A549 (cell line): ENCODE measurements at regions not wholly inside any gene's neighbourhood (a gene's known extent, or its start where the extent isn't known, plus 50 kb on each side); places are given as distances from the start of the nearest gene placed in this dataset.

ENCODE experiments used
- ATAC-seq, 2 experiments: fragments of 200-7000 bp in 1 of 2; fragments of >200 bp in 1 of 2; cut with Nextera tagmentation in 1 of 2; cut with Tn5 transposase in 1 of 2; 3 replicates each; pipeline versions ENCODE4 v1.8.0 to v1.9.1; 2018 to 2020; ENCODE audit warnings: mild to moderate bottlenecking in 1 of 2, moderate library complexity in 1 of 2
- CTCF ChIA-PET: fragments of 300-600 bp; sonication (Branson Sonifier 250); formaldehyde crosslinking; extraction: SDS; loops from one replicate; lab custom pipeline; 2021; ENCODE audit warnings: antibody characterized with exemption, inconsistent platforms; lab: Yijun Ruan, JAX
- POLR2A ChIA-PET: fragments of 350-600 bp; formaldehyde crosslinking; extraction: SDS; loops from one replicate; lab custom pipeline; 2021; ENCODE audit warnings: antibody characterized with exemption, inconsistent platforms; lab: Yijun Ruan, JAX
- DNase-seq, 2 experiments: peaks; one replicate each; pipeline versions ENCODE4 v3.0.0 to v3.0.0-alpha.2; 2011 to 2016; ENCODE audit warnings: low read depth in 1 of 2, low spot score in 1 of 2
- FAIRE-seq: peaks from 2 replicates; lab custom pipeline; 2011; peaks lifted over from hg19 to GRCh38; lab: Jason Lieb, UNC
- H3K27ac ChIP-seq, 2 experiments: fragments of >200 bp; sonication (Bioruptor Twin); formaldehyde crosslinking; 3 replicates each; pipeline ENCODE4 v1.5.1; 2016 to 2017
- H3K4me1 ChIP-seq: fragments of >200 bp; sonication (Bioruptor Twin); formaldehyde crosslinking; 3 replicates; pipeline ENCODE4 v1.6.1; 2016
- H3K4me2 ChIP-seq: fragments of >200 bp; sonication (Bioruptor Twin); formaldehyde crosslinking; 3 replicates; pipeline ENCODE4 v1.6.1; 2016
- H3K4me3 ChIP-seq: fragments of >200 bp; sonication (Bioruptor Twin); formaldehyde crosslinking; 3 replicates; pipeline ENCODE4 v1.5.1; 2016
- H3K9me3 ChIP-seq: fragments of >200 bp; sonication (Bioruptor Twin); formaldehyde crosslinking; 3 replicates; pipeline ENCODE4 v1.6.1; 2016
- CEBPB ChIP-seq, 2 experiments: fragments of >200 bp in 1 of 2; sonication (Bioruptor Twin) in 1 of 2; formaldehyde crosslinking in 1 of 2; IDR thresholded peaks; 2 replicates each; pipeline ENCODE4 v1.6.1; 2012 to 2016
- EP300 ChIP-seq, 2 experiments: fragments of >200 bp; sonication (Bioruptor Twin); formaldehyde crosslinking; IDR thresholded peaks; 2 replicates in 1 of 2; 3 replicates in 1 of 2; pipeline ENCODE4 v1.6.1; 2016 to 2017
- ESRRA ChIP-seq: fragments of 150-350 bp; IDR thresholded peaks from 2 replicates; pipeline ENCODE4 v1.6.1; 2014; ENCODE audit warnings: mild to moderate bottlenecking, low read length, borderline replicate concordance
- FOSB ChIP-seq: fragments of 250-450 bp; sonication (Bioruptor Pico); IDR thresholded peaks from 2 replicates; pipeline ENCODE4 v1.5.0; 2020; ENCODE audit warnings: mild to moderate bottlenecking, moderate library complexity
- FOSL2 ChIP-seq, 2 experiments: fragments of 450-650 bp in 1 of 2; fragments of >200 bp in 1 of 2; sonication (Bioruptor Twin) in 1 of 2; formaldehyde crosslinking; IDR thresholded peaks; 2 replicates each; pipeline versions ENCODE4 v1.5.0 to v1.6.1; 2016 to 2020; ENCODE audit warnings: mild to moderate bottlenecking in 1 of 2, moderate library complexity in 1 of 2
- FOXS1 ChIP-seq: fragments of 250-450 bp; sonication (Bioruptor Pico); IDR thresholded peaks from 2 replicates; pipeline ENCODE4 v1.5.0; 2020; ENCODE audit warnings: mild to moderate bottlenecking, moderate library complexity
- HOXA7 ChIP-seq: fragments of 250-450 bp; sonication (Bioruptor Pico); IDR thresholded peaks from 2 replicates; pipeline ENCODE4 v1.5.0; 2020; ENCODE audit warnings: mild to moderate bottlenecking, moderate library complexity
- HOXB13 ChIP-seq: fragments of 250-450 bp; sonication (Bioruptor Pico); IDR thresholded peaks from 2 replicates; pipeline ENCODE4 v1.5.0; 2020; ENCODE audit warnings: low read depth, mild to moderate bottlenecking, moderate library complexity
- HOXB5 ChIP-seq: fragments of 250-450 bp; sonication (Bioruptor Pico); IDR thresholded peaks from 2 replicates; pipeline ENCODE4 v1.5.0; 2020; ENCODE audit warnings: mild to moderate bottlenecking, moderate library complexity
- JUN ChIP-seq, 2 experiments: fragments of >200 bp; sonication (Bioruptor Twin); formaldehyde crosslinking; IDR thresholded peaks; 2 replicates in 1 of 2; 3 replicates in 1 of 2; pipeline ENCODE4 v1.6.1; 2016 to 2017
- JUNB ChIP-seq: fragments of >200 bp; sonication (Bioruptor Twin); formaldehyde crosslinking; IDR thresholded peaks from 2 replicates; pipeline ENCODE4 v1.6.1; 2016
- KDM1A ChIP-seq: fragments of 200-600 bp; sonication (generic); IDR thresholded peaks from 2 replicates; pipeline ENCODE4 v1.6.1; 2016; ENCODE audit warnings: low read depth, mild to moderate bottlenecking
- MAFK ChIP-seq: fragments of 450-650 bp; IDR thresholded peaks from 2 replicates; pipeline ENCODE4 v1.6.1; 2014; ENCODE audit not compliant: partially characterized antibody
- NFE2L2 ChIP-seq: fragments of 150-350 bp; conservative IDR thresholded peaks from 2 replicates; pipeline ENCODE4 v1.6.1; 2014; ENCODE audit warnings: low read length
- NR3C1 ChIP-seq: fragments of >200 bp; sonication (Bioruptor Twin); formaldehyde crosslinking; IDR thresholded peaks from 3 replicates; pipeline ENCODE4 v1.6.1; 2017
- RARB ChIP-seq: fragments of 250-450 bp; sonication (Bioruptor Pico); IDR thresholded peaks from 2 replicates; pipeline ENCODE4 v1.8.0; 2021; ENCODE audit warnings: mild to moderate bottlenecking, moderate library complexity
- ZC3H11A ChIP-seq: fragments of 450-650 bp; IDR thresholded peaks from 2 replicates; pipeline ENCODE4 v1.6.1; 2014; ENCODE audit warnings: antibody characterized with exemption, mild to moderate bottlenecking
- ZFP36 ChIP-seq: fragments of 450-650 bp; IDR thresholded peaks from 2 replicates; pipeline ENCODE4 v1.6.1; 2014; ENCODE audit warnings: borderline replicate concordance; ENCODE audit not compliant: partially characterized antibody
- ZNF302 ChIP-seq: fragments of 250-450 bp; sonication (Bioruptor Pico); IDR thresholded peaks from 2 replicates; pipeline ENCODE4 v1.9.0; 2021; ENCODE audit warnings: inconsistent platforms, mild to moderate bottlenecking, moderate library complexity
- WGBS: methylation state at CpG from one replicate; pipeline ENCODE4 v1.1.6; 2017; ENCODE audit errors: missing lambda C conversion rate; 5-methylcytosine and 5-hydroxymethylcytosine counted together
- TF ChIP-seq, protein P1 (sequence below): fragments of >200 bp; sonication (Bioruptor Twin); formaldehyde crosslinking; IDR thresholded peaks from 2 replicates; pipeline ENCODE4 v1.6.1; 2016
- TF ChIP-seq, protein P2 (sequence below): IDR thresholded peaks from 2 replicates; pipeline ENCODE4 v1.6.1; 2012
- TF ChIP-seq, protein P3 (sequence below): fragments of 250-450 bp; sonication (Bioruptor Pico); IDR thresholded peaks from 2 replicates; pipeline ENCODE4 v1.5.0; 2020; ENCODE audit warnings: low read depth, mild to moderate bottlenecking, moderate library complexity
- TF ChIP-seq, protein P4 (sequence below): fragments of >200 bp; sonication (Bioruptor Twin); formaldehyde crosslinking; IDR thresholded peaks from 3 replicates; pipeline ENCODE4 v1.6.1; 2016
- TF ChIP-seq, protein P5 (sequence below): IDR thresholded peaks from 2 replicates; pipeline ENCODE4 v1.6.1; 2012; ENCODE audit warnings: low read depth, borderline replicate concordance
- TF ChIP-seq, protein P6 (sequence below): IDR thresholded peaks from 2 replicates; pipeline ENCODE4 v1.6.1; 2012
- TF ChIP-seq, protein P7 (sequence below): fragments of 250-450 bp; sonication (Bioruptor Pico); IDR thresholded peaks from 2 replicates; pipeline ENCODE4 v1.5.0; 2021; ENCODE audit warnings: mild to moderate bottlenecking, moderate library complexity, borderline replicate concordance

DNA sequence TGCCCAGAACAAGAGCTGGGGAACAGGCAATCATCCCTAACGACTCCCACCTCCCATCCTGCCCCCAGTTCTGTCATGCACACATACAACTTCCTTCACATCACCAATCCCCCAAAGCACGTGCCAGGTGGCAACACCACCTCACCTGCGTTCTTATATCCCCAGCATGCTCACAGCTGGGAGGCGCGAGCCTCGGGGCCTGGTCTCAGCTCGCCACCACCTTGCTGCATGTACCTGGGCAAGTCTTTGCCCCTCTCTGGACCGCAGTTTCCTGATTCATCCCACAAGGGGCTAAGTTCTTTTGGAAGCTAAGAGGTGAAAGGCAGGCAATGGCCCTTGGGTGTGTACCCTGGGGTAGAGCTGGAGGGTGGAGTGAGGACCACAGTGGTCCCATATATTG is 119.2 kb upstream of the PJA1 start:
- 83% methylated on average over 8 of the region's 8 CpGs for WGBS
- POLR2A ChIA-PET = interaction anchor here (1.2 kb wide), 1 partner anchor 456 kb away, joined by 3 read pairs; the partner anchor contains the start of gene EFNB1
- TF ChIP-seq EP300 (IDR thresholded peaks at IDR 0.05) (no peak), ZNF302 (no peak), RARB (CRISPR knock-in tag) (no peak), ESRRA (no peak), FOSL2 (IDR thresholded peaks at IDR 0.05) (no peak), FOSL2 (CRISPR knock-in tag; IDR thresholded peaks at IDR 0.05) (no peak), JUNB (no peak)
- TF ChIP-seq, protein P1, sequence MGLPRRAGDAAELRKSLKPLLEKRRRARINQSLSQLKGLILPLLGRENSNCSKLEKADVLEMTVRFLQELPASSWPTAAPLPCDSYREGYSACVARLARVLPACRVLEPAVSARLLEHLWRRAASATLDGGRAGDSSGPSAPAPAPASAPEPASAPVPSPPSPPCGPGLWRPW = no peak
- TF ChIP-seq, protein P2, sequence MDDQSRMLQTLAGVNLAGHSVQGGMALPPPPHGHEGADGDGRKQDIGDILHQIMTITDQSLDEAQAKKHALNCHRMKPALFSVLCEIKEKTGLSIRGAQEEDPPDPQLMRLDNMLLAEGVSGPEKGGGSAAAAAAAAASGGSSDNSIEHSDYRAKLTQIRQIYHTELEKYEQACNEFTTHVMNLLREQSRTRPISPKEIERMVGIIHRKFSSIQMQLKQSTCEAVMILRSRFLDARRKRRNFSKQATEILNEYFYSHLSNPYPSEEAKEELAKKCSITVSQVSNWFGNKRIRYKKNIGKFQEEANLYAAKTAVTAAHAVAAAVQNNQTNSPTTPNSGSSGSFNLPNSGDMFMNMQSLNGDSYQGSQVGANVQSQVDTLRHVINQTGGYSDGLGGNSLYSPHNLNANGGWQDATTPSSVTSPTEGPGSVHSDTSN = no peak
- Histone ChIP-seq H3K4me3 (no peak overlapping the region), H3K27ac (no peak overlapping the region), H3K4me1 (no peaks in the 10 kb centered on the region), H3K4me2 (no peak overlapping the region), H3K9me3 (no peaks in the 10 kb centered on the region)
- FAIRE-seq = no peak
- ATAC-seq = no peak
- DNase-seq = no peak
- CTCF ChIA-PET = interaction anchor here (0.6 to 14.2 kb wide), 7 partner anchors 63 to 552 kb away, joined by 3 to 91 read pairs (median 3); partner anchors contain the start of gene EFNB1

DNA sequence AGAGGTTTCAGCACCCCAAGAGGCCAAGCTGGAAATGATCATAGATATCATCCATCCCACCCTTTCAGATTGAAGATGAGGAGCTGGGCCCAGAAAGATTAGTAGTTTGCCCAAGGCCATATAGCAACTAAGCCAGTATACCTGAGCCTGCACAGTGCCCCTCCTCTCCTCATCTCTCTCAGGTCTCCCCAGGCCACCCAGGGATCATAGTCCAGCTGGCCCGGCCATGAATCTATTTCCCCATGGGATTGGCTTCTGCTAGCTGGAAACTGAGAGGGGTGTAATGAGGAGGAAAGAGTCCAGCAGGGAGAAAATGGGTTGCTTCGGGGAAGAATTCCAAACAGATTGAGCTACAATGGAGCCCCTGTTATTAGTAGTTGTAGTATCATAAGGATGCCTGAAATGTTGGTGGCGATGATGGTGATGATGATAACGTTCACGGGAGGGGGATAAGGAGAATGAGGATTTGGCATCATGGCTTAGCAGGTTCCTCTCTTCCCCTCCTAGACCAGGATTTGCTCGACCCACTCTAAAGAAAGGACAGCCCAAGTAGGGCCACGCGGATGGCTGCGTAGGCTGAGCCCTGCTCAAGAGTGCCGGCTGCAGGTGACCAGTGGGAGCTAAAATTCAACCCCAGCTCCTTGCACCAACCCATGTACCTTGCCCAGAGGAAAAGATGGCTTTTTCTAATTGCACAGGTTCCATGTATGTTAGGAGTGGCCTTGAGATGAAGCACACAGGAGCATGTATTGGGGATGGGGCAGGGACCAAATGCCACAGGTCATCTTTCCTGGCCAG is 117.8 kb upstream of the PJA1 start:
- FAIRE-seq = no peak
- no peaks in the 10 kb centered on the region for H3K4me1 ChIP-seq
- no peak for TF ChIP-seq ZNF302
- no peak for TF ChIP-seq ZFP36
- TF ChIP-seq HOXB5 = no peak
- TF ChIP-seq, protein P3, sequence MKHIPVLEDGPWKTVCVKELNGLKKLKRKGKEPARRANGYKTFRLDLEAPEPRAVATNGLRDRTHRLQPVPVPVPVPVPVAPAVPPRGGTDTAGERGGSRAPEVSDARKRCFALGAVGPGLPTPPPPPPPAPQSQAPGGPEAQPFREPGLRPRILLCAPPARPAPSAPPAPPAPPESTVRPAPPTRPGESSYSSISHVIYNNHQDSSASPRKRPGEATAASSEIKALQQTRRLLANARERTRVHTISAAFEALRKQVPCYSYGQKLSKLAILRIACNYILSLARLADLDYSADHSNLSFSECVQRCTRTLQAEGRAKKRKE (CRISPR knock-in tag) = no peak
- no peak for TF ChIP-seq HOXB13 (CRISPR knock-in tag)
- TF ChIP-seq, protein P4, sequence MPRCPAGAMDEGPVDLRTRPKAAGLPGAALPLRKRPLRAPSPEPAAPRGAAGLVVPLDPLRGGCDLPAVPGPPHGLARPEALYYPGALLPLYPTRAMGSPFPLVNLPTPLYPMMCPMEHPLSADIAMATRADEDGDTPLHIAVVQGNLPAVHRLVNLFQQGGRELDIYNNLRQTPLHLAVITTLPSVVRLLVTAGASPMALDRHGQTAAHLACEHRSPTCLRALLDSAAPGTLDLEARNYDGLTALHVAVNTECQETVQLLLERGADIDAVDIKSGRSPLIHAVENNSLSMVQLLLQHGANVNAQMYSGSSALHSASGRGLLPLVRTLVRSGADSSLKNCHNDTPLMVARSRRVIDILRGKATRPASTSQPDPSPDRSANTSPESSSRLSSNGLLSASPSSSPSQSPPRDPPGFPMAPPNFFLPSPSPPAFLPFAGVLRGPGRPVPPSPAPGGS = no peak
- TF ChIP-seq, protein P5, sequence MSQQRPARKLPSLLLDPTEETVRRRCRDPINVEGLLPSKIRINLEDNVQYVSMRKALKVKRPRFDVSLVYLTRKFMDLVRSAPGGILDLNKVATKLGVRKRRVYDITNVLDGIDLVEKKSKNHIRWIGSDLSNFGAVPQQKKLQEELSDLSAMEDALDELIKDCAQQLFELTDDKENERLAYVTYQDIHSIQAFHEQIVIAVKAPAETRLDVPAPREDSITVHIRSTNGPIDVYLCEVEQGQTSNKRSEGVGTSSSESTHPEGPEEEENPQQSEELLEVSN = no peak
- TF ChIP-seq, all 56 proteins: peak for 0
- CTCF ChIA-PET = interaction anchor here (0.8 to 14.2 kb wide), 8 partner anchors 26 to 474 kb away, joined by 3 to 91 read pairs (median 4); partner anchors contain the start of gene EFNB1
- Histone ChIP-seq H3K27ac (no peak overlapping the region), H3K4me3 (no peak overlapping the region), H3K9me3 (no peaks in the 10 kb centered on the region), H3K4me2 (no peak overlapping the region)
- 0 out of 6 replicates have a peak, but pooled peaks of 1 of the 2 experiments have one; percentile 26 for ATAC-seq
- POLR2A ChIA-PET = no interaction called here
- WGBS = 76% methylated on average over 10 of the region's 10 CpGs
- DNase-seq = no peak

DNA sequence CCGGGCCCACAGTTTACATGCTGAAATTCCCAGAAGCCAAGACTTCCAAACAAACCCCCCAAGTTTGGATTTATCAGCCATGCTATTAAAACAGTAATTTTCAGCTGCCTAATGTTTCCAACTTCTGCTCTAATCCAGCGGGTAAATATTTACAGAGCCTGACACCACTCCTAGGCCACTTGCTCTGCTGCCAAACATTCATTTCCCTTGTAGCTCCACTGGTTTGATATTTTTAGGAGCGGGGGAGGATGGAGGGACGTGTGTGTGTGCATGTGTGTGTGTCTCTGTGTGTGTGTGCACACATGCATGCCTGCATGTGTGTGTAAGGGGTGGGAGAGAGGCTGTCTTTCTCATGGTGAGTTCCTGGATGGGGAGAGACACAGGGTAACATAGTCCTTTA is 115.7 kb upstream of the PJA1 start:
- POLR2A ChIA-PET = no interaction called here
- TF ChIP-seq FOSL2 (IDR thresholded peaks at IDR 0.05) = no peak
- TF ChIP-seq FOSL2 (CRISPR knock-in tag; IDR thresholded peaks at IDR 0.05) = no peak
- no peak for TF ChIP-seq ZFP36
- TF ChIP-seq NR3C1 = no peak
- no peak for TF ChIP-seq HOXA7
- TF ChIP-seq JUN (IDR thresholded peaks at IDR 0.05) = no peak
- TF ChIP-seq HOXB13 (CRISPR knock-in tag) = no peak
- TF ChIP-seq, protein P6, sequence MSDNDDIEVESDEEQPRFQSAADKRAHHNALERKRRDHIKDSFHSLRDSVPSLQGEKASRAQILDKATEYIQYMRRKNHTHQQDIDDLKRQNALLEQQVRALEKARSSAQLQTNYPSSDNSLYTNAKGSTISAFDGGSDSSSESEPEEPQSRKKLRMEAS = no peak
- no peak for TF ChIP-seq NFE2L2
- no peak for TF ChIP-seq FOSB (CRISPR knock-in tag)
- TF ChIP-seq MAFK = no peak
- TF ChIP-seq, protein P1 = no peak
- TF ChIP-seq, protein P7, sequence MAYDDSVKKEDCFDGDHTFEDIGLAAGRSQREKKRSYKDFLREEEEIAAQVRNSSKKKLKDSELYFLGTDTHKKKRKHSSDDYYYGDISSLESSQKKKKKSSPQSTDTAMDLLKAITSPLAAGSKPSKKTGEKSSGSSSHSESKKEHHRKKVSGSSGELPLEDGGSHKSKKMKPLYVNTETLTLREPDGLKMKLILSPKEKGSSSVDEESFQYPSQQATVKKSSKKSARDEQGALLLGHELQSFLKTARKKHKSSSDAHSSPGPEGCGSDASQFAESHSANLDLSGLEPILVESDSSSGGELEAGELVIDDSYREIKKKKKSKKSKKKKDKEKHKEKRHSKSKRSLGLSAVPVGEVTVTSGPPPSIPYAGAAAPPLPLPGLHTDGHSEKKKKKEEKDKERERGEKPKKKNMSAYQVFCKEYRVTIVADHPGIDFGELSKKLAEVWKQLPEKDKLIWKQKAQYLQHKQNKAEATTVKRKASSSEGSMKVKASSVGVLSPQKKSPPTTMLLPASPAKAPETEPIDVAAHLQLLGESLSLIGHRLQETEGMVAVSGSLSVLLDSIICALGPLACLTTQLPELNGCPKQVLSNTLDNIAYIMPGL (CRISPR knock-in tag) = no peak
- no peak for TF ChIP-seq CEBPB (IDR thresholded peaks at IDR 0.05)
- no peak for TF ChIP-seq KDM1A
- no peak for TF ChIP-seq ZC3H11A
- TF ChIP-seq FOXS1 (CRISPR knock-in tag) = no peak
- TF ChIP-seq, all 56 proteins: peak for 0
- CTCF ChIA-PET = interaction anchor here (1.7 to 14.2 kb wide), 2 partner anchors 59 to 452 kb away, joined by 4 to 91 read pairs; partner anchors contain the start of gene EFNB1
- no peak for FAIRE-seq
- Histone ChIP-seq H3K9me3 (no peaks in the 10 kb centered on the region), H3K4me1 (no peaks in the 10 kb centered on the region), H3K4me3 (no peak overlapping the region), H3K4me2 (no peak overlapping the region), H3K27ac (no peak overlapping the region)
- 38% methylated on average over 4 of the region's 4 CpGs for WGBS
- no peak for DNase-seq
- no peak for ATAC-seq
